ENCODE measurements at regions not wholly inside any gene's neighbourhood (a gene's known extent, or its start where the extent isn't known, plus 50 kb on each side); places are given as distances from the start of the nearest gene placed in this dataset.

DNA sequence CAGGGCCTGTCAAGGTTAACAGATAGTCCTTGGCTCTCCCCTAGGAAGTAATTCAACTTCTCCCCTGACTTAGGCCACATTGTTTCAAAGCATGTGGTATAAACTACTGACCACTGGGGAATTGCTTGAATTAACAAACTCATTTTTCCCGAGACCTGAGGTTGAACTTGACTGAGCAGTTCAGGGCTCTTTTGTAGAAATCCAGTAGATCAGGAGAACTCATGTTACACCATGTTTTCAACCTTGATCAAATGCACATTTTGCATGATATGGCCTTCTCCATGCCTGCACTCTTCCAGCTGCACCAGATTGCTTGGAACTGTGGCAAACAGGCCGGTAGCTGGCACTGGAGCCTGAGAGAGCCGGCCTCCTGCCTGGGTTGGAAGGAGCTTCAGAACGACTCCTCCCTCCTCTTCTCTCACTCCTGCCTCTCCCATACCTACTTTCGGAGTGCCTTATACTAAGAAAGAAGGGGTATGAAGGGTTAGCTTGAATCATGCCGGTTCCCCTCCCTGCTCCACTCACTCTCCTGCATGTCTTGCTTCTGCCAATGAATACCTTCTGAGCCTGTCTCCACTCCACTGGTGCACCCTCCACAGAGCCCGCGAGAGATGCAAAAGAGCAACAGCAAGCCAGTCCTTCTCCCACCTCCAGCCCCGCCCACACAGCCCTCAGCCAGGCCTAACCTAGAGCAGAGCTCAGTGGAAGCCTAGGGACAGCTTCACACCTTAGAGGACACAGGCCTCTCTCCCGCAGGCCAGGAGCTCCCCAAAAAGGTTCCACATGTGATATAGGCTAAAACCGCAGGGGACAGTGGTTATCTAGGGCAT is 159.4 kb downstream of the MACROH2A1 start:
- Histone ChIP-seq H3K4me3 (ENCODE audit: low read depth in 1 of 2, low read length in 2 of 2) (no peak overlapping the region), H3K36me3 (ENCODE audit: insufficient read depth, low read length) (no peaks in the 10 kb centered on the region), H3K27ac (ENCODE audit: low read depth, low read length) (no peak overlapping the region), H3K27me3 (ENCODE audit: control insufficient read depth in 1 of 2, insufficient read depth in 2 of 2, low read length in 2 of 2) (no peaks in the 10 kb centered on the region), H3K4me1 (ENCODE audit: insufficient read depth, low read length) (peaks cover 84% of the 10 kb centered on the region), H3K9ac (ENCODE audit: low read length) (no peak overlapping the region), H3K9me3 (ENCODE audit: low read length) (no peaks in the 10 kb centered on the region)

DNA sequence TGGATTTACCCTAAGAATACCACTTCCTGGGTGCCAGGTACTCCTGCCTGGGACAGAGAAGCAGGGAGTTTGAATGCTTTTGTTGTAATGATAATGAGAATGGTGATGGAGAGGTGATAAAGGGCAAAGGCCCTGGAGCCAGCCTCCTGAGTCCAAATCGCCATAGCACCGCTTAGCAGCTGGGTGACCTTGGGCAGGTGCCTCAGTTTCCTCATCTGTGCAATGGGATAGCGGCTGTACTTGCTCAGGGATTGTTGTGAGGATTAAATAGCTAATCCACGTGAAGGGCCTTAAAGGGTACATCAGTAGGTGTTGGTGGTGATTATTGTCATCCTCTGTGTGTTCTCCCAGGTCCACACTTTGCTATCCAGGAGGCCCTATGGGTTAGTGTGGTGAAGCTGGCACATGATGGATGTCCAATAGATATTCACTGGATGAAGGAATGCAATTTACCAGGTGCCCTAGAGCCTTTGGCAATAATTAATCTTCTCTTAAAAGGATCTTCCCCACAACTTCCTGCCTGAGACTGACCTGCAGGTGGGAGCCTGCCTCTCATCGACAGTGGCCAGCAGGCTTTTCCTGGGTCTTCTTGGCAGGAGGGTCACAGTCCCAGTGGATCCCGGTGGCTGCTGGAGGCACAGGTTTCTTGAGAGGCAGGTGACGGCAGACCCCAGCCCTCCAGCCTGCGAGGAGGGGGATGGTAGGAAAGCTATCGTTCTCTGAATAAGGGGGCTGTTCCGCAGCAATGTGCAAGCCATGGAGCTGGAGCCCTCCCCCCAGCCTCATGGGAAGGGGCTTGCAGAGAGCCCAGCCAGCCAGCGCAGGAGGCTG is 160.2 kb downstream of the MACROH2A1 start:
- no peaks in the 10 kb centered on the region for H3K36me3 ChIP-seq (ENCODE audit: insufficient read depth, low read length)
- peaks cover 83% of the 10 kb centered on the region for H3K4me1 ChIP-seq (ENCODE audit: insufficient read depth, low read length)
- no peak overlapping the region for H3K9ac ChIP-seq (ENCODE audit: low read length)
- no peak overlapping the region for H3K27ac ChIP-seq (ENCODE audit: low read depth, low read length)
- no peaks in the 10 kb centered on the region for H3K27me3 ChIP-seq (ENCODE audit: control insufficient read depth in 1 of 2, insufficient read depth in 2 of 2, low read length in 2 of 2)
- no peak overlapping the region for H3K4me3 ChIP-seq (ENCODE audit: low read depth in 1 of 2, low read length in 2 of 2)
- no peaks in the 10 kb centered on the region for H3K9me3 ChIP-seq (ENCODE audit: low read length)

- H3K27me3 ChIP-seq (ENCODE audit: control insufficient read depth in 1 of 2, insufficient read depth in 2 of 2, low read length in 2 of 2) = no peaks in the 10 kb centered on the region
- H3K9me3 ChIP-seq (ENCODE audit: low read length) = no peaks in the 10 kb centered on the region
- no peak overlapping the region for H3K27ac ChIP-seq (ENCODE audit: low read depth, low read length)
- no peaks in the 10 kb centered on the region for H3K36me3 ChIP-seq (ENCODE audit: insufficient read depth, low read length)
- H3K9ac ChIP-seq (ENCODE audit: low read length) = no peak overlapping the region
- H3K4me1 ChIP-seq (ENCODE audit: insufficient read depth, low read length) = peaks cover 79% of the 10 kb centered on the region
- no peak overlapping the region for H3K4me3 ChIP-seq (ENCODE audit: low read depth in 1 of 2, low read length in 2 of 2)
Observed at GRCh38 chr5:135237748-135238103, 161.3 kb downstream of the MACROH2A1 start.

- Histone ChIP-seq H3K4me1 (ENCODE audit: insufficient read depth, low read length) (peaks cover 74% of the 10 kb centered on the region), H3K4me3 (ENCODE audit: low read depth in 1 of 2, low read length in 2 of 2) (no peak overlapping the region), H3K9me3 (ENCODE audit: low read length) (no peaks in the 10 kb centered on the region), H3K9ac (ENCODE audit: low read length) (no peak overlapping the region), H3K36me3 (ENCODE audit: insufficient read depth, low read length) (no peaks in the 10 kb centered on the region), H3K27me3 (ENCODE audit: control insufficient read depth in 1 of 2, insufficient read depth in 2 of 2, low read length in 2 of 2) (no peaks in the 10 kb centered on the region), H3K27ac (ENCODE audit: low read depth, low read length) (no peak overlapping the region)
Observed at GRCh38 chr5:135236908-135237747, 161.9 kb downstream of the MACROH2A1 start.

GRCh38 chr5:135236228-135236907 is 162.7 kb downstream of the MACROH2A1 start:
- Histone ChIP-seq H3K4me1 (ENCODE audit: insufficient read depth, low read length) (peaks cover 67% of the 10 kb centered on the region), H3K36me3 (ENCODE audit: insufficient read depth, low read length) (no peaks in the 10 kb centered on the region), H3K9ac (ENCODE audit: low read length) (no peak overlapping the region), H3K4me3 (ENCODE audit: low read depth in 1 of 2, low read length in 2 of 2) (no peak overlapping the region), H3K27ac (ENCODE audit: low read depth, low read length) (no peak overlapping the region), H3K27me3 (ENCODE audit: control insufficient read depth in 1 of 2, insufficient read depth in 2 of 2, low read length in 2 of 2) (no peaks in the 10 kb centered on the region), H3K9me3 (ENCODE audit: low read length) (no peaks in the 10 kb centered on the region)

- Histone ChIP-seq H3K4me1 (ENCODE audit: insufficient read depth, low read length) (peaks cover 66% of the 10 kb centered on the region), H3K27ac (ENCODE audit: low read depth, low read length) (no peak overlapping the region), H3K9me3 (ENCODE audit: low read length) (no peaks in the 10 kb centered on the region), H3K4me3 (ENCODE audit: low read depth in 1 of 2, low read length in 2 of 2) (no peak overlapping the region), H3K9ac (ENCODE audit: low read length) (no peak overlapping the region), H3K36me3 (ENCODE audit: insufficient read depth, low read length) (no peaks in the 10 kb centered on the region), H3K27me3 (ENCODE audit: control insufficient read depth in 1 of 2, insufficient read depth in 2 of 2, low read length in 2 of 2) (no peaks in the 10 kb centered on the region)
Observed at GRCh38 chr5:135235551-135236227, 163.3 kb downstream of the MACROH2A1 start.

- Histone ChIP-seq H3K4me1 (ENCODE audit: insufficient read depth, low read length) (peaks cover 66% of the 10 kb centered on the region), H3K4me3 (ENCODE audit: low read depth in 1 of 2, low read length in 2 of 2) (no peak overlapping the region)
Observed at GRCh38 chr5:135234666-135235401, 164.2 kb downstream of the MACROH2A1 start.

DNA sequence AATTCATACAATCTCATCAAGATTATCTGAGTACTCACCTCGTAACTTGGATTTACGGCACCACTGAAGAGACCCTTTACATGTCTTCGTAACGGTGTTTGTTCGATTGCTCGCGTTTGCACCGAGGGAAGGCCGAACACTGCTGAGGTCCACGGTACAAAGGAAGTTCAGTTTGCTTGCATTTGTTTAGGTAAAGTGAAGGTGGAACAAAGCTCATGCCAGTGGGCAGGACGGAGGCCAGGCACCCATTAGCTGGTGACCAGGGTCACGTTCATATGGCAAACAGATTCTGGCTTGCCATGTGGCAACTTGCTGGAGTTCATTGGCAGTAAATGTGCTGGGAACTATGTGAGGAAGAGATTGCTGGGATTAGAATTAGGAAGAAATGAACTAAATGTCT is 164.8 kb downstream of the MACROH2A1 start:
- Histone ChIP-seq H3K27me3 (ENCODE audit: control insufficient read depth in 1 of 2, insufficient read depth in 2 of 2, low read length in 2 of 2) (no peaks in the 10 kb centered on the region), H3K27ac (ENCODE audit: low read depth, low read length) (no peak overlapping the region), H3K4me1 (ENCODE audit: insufficient read depth, low read length) (peaks cover 63% of the 10 kb centered on the region), H3K4me3 (ENCODE audit: low read depth in 1 of 2, low read length in 2 of 2) (no peak overlapping the region), H3K9me3 (ENCODE audit: low read length) (no peaks in the 10 kb centered on the region), H3K36me3 (ENCODE audit: insufficient read depth, low read length) (no peaks in the 10 kb centered on the region), H3K9ac (ENCODE audit: low read length) (no peak overlapping the region)

More at GRCh38 chr5:135234666-135235401, 164.2 kb downstream of the MACROH2A1 start:
- Histone ChIP-seq H3K36me3 (ENCODE audit: insufficient read depth, low read length) (no peaks in the 10 kb centered on the region), H3K27me3 (ENCODE audit: control insufficient read depth in 1 of 2, insufficient read depth in 2 of 2, low read length in 2 of 2) (no peaks in the 10 kb centered on the region), H3K27ac (ENCODE audit: low read depth, low read length) (no peak overlapping the region), H3K9ac (ENCODE audit: low read length) (no peak overlapping the region), H3K9me3 (ENCODE audit: low read length) (no peaks in the 10 kb centered on the region)

DNA sequence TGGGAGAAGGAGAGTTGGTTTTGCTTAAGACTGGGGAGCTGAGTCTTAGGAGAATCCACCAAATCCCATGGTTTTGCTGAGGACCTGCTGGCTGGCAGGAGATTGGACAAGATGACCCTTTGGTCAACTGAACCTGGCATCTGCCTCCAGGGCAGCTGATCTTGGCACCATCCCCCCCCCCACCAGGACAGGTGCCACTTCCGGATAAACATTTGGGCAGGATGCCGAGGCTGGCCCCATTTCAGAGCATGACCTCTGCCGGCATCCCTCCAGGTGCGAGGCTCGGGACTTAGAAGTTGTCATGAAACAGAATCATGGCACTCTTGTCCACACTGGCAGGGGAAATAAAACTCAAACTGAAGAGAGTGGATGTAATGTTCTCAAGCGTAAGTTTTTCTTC is 165.6 kb downstream of the MACROH2A1 start:
- H3K36me3 ChIP-seq (ENCODE audit: insufficient read depth, low read length) = no peaks in the 10 kb centered on the region
- H3K9me3 ChIP-seq (ENCODE audit: low read length) = no peaks in the 10 kb centered on the region
- H3K4me1 ChIP-seq (ENCODE audit: insufficient read depth, low read length) = peaks cover 57% of the 10 kb centered on the region
- no peak overlapping the region for H3K4me3 ChIP-seq (ENCODE audit: low read depth in 1 of 2, low read length in 2 of 2)
- no peak overlapping the region for H3K27ac ChIP-seq (ENCODE audit: low read depth, low read length)
- no peaks in the 10 kb centered on the region for H3K27me3 ChIP-seq (ENCODE audit: control insufficient read depth in 1 of 2, insufficient read depth in 2 of 2, low read length in 2 of 2)
- H3K9ac ChIP-seq (ENCODE audit: low read length) = no peak overlapping the region

DNA sequence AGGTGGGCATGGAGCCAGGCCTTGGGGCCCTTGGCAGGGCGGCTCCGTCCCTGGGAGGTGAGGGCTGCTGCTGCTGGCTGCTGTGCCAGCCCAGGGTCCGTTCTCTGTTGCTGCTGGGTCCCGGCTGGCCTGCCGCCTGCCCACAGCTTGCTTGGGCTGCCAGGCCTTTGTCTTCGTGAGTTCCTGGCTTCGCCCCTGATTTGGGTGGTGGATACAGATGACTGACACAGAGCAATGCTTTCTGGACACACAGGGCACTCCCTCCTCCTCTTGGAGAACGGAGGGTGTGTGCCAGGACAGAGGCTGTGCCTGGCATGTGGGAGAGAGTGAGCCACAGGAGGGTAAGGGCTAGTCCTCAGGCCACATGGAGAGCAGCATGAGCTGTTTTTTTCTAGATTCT is 166.1 kb downstream of the MACROH2A1 start:
- no peaks in the 10 kb centered on the region for H3K36me3 ChIP-seq (ENCODE audit: insufficient read depth, low read length)
- H3K4me3 ChIP-seq (ENCODE audit: low read depth in 1 of 2, low read length in 2 of 2) = no peak overlapping the region
- H3K9me3 ChIP-seq (ENCODE audit: low read length) = no peaks in the 10 kb centered on the region
- H3K4me1 ChIP-seq (ENCODE audit: insufficient read depth, low read length) = peaks cover 57% of the 10 kb centered on the region
- no peak overlapping the region for H3K9ac ChIP-seq (ENCODE audit: low read length)
- no peaks in the 10 kb centered on the region for H3K27me3 ChIP-seq (ENCODE audit: control insufficient read depth in 1 of 2, insufficient read depth in 2 of 2, low read length in 2 of 2)
- no peak overlapping the region for H3K27ac ChIP-seq (ENCODE audit: low read depth, low read length)
